ENCODE measurements at regions not wholly inside any gene's neighbourhood (a gene's known extent, or its start where the extent isn't known, plus 50 kb on each side); places are given as distances from the start of the nearest gene placed in this dataset.

DNA sequence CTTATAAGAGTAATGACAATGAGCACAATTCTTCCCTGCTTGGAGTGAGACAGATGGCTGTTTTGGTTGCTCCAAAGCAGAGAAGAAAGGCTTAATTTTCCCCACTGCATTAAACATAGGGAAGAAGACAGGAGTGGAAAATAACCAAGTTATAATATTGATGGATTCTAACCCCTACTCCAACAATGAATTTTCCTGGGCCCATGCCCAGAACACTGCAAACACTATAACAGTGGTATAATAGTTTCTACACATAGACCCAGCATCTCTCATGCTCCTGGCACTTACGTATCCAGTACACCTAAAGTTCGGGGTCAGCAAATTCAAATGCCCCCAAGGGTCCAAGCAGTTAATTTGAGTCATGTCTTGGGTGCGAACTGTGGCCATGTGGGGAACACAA lies 613.4 kb downstream of the PLCL1 start:
- no peak for TF ChIP-seq POLR2A (IDR thresholded peaks at IDR 0.05)
- TF ChIP-seq, protein P1, sequence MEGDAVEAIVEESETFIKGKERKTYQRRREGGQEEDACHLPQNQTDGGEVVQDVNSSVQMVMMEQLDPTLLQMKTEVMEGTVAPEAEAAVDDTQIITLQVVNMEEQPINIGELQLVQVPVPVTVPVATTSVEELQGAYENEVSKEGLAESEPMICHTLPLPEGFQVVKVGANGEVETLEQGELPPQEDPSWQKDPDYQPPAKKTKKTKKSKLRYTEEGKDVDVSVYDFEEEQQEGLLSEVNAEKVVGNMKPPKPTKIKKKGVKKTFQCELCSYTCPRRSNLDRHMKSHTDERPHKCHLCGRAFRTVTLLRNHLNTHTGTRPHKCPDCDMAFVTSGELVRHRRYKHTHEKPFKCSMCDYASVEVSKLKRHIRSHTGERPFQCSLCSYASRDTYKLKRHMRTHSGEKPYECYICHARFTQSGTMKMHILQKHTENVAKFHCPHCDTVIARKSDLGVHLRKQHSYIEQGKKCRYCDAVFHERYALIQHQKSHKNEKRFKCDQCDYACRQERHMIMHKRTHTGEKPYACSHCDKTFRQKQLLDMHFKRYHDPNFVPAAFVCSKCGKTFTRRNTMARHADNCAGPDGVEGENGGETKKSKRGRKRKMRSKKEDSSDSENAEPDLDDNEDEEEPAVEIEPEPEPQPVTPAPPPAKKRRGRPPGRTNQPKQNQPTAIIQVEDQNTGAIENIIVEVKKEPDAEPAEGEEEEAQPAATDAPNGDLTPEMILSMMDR (IDR thresholded peaks at IDR 0.05), result no peak

All from thyroid gland (tissue), 4 donors.